Ishikawa (cell line): ENCODE measurements at regions not wholly inside any gene's neighbourhood (a gene's known extent, or its start where the extent isn't known, plus 50 kb on each side); places are given as distances from the start of the nearest gene placed in this dataset.

ENCODE experiments used
- CEBPB ChIP-seq: IDR thresholded peaks from 2 replicates; pipeline ENCODE4 v1.6.1; 2012
- EP300 ChIP-seq: IDR thresholded peaks from 2 replicates; pipeline ENCODE4 v1.6.1; 2012; ENCODE audit warnings: borderline replicate concordance
- FOXM1 ChIP-seq: IDR thresholded peaks from 2 replicates; pipeline ENCODE4 v1.6.1; 2012; ENCODE audit warnings: low read depth, borderline replicate concordance
- NFIC ChIP-seq: IDR thresholded peaks from 2 replicates; pipeline ENCODE4 v1.6.1; 2012
- RAD21 ChIP-seq: IDR thresholded peaks from 2 replicates; pipeline ENCODE4 v1.6.1; 2012; ENCODE audit warnings: low read depth
- TAF1 ChIP-seq: IDR thresholded peaks from 2 replicates; pipeline ENCODE4 v1.6.1; 2012; ENCODE audit warnings: low read depth, mild to moderate bottlenecking
- TEAD4 ChIP-seq: IDR thresholded peaks from 2 replicates; pipeline ENCODE4 v1.6.1; 2012
- YY1 ChIP-seq: IDR thresholded peaks from 2 replicates; pipeline ENCODE4 v1.6.1; 2012; ENCODE audit warnings: low read depth
- TF ChIP-seq, protein P1 (sequence below): IDR thresholded peaks from 2 replicates; pipeline ENCODE4 v1.6.1; 2012; ENCODE audit warnings: low read depth, mild to moderate bottlenecking
- TF ChIP-seq, protein P2 (sequence below): IDR thresholded peaks from 2 replicates; pipeline ENCODE4 v1.6.1; 2012
- TF ChIP-seq, protein P3 (sequence below): IDR thresholded peaks from 2 replicates; pipeline ENCODE4 v1.6.1; 2012

DNA sequence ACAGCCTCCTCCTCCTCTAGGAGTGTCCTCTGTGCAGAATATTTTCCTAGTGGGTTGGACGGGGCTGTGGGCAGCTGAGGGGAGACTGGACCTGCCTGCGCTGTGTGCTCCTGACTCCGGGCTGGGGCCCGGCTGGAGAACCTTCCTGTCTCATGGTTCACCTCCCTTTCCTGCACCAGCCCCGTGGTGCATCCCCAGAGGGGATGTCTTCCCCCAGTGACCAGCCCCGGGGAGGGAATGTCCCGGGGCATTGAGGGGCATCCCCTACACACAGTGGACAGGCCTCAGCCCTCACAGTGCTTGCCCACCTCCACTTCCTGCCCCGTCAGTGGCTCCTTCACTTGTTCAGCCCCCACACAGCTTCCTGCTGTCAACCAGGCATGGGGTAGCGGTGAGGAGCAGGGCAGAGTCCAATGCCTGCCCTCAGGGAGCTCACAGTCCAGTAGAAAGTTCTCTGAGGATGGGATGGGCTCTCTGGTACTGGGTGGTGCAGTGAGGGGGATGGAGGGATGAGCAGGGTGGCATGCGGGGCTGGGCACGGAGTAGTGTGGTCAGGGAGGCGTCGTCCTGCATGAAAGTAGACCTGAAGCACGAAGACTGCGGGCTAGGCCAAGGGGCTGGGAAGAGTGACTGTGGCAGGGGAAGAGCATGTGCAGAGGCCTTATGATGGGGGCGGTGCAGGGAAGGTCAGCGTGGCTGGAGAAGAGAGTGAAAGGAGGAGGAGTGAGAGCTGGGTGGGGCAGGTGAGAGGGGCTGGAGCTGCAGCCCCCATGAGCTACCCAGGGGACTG, 52.1 kb upstream of the PITX1 start:
- no peak for TF ChIP-seq RAD21
- TF ChIP-seq YY1, result no peak
- no peak for TF ChIP-seq NFIC
- TF ChIP-seq FOXM1, result no peak
- TF ChIP-seq TAF1, result no peak
- TF ChIP-seq, protein P1, sequence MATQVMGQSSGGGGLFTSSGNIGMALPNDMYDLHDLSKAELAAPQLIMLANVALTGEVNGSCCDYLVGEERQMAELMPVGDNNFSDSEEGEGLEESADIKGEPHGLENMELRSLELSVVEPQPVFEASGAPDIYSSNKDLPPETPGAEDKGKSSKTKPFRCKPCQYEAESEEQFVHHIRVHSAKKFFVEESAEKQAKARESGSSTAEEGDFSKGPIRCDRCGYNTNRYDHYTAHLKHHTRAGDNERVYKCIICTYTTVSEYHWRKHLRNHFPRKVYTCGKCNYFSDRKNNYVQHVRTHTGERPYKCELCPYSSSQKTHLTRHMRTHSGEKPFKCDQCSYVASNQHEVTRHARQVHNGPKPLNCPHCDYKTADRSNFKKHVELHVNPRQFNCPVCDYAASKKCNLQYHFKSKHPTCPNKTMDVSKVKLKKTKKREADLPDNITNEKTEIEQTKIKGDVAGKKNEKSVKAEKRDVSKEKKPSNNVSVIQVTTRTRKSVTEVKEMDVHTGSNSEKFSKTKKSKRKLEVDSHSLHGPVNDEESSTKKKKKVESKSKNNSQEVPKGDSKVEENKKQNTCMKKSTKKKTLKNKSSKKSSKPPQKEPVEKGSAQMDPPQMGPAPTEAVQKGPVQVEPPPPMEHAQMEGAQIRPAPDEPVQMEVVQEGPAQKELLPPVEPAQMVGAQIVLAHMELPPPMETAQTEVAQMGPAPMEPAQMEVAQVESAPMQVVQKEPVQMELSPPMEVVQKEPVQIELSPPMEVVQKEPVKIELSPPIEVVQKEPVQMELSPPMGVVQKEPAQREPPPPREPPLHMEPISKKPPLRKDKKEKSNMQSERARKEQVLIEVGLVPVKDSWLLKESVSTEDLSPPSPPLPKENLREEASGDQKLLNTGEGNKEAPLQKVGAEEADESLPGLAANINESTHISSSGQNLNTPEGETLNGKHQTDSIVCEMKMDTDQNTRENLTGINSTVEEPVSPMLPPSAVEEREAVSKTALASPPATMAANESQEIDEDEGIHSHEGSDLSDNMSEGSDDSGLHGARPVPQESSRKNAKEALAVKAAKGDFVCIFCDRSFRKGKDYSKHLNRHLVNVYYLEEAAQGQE, result no peak
- TF ChIP-seq EP300, result no peak
- TF ChIP-seq CEBPB, result no peak
- no peak for TF ChIP-seq TEAD4
- TF ChIP-seq, protein P2, sequence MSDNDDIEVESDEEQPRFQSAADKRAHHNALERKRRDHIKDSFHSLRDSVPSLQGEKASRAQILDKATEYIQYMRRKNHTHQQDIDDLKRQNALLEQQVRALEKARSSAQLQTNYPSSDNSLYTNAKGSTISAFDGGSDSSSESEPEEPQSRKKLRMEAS, result no peak
- TF ChIP-seq, protein P3, sequence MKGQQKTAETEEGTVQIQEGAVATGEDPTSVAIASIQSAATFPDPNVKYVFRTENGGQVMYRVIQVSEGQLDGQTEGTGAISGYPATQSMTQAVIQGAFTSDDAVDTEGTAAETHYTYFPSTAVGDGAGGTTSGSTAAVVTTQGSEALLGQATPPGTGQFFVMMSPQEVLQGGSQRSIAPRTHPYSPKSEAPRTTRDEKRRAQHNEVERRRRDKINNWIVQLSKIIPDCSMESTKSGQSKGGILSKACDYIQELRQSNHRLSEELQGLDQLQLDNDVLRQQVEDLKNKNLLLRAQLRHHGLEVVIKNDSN, result no peak
